Renal cortical epithelial cell (primary cell): ENCODE measurements at regions not wholly inside any gene's neighbourhood (a gene's known extent, or its start where the extent isn't known, plus 50 kb on each side); places are given as distances from the start of the nearest gene placed in this dataset.
"Not testable (repeated sequence)": the region's sequence is repeated elsewhere in the genome, so short reads cannot be mapped to it uniquely, and the experiment has no call there.

Source experiments
- DNase-seq: peaks from one replicate; pipeline ENCODE4 v3.0.0-alpha.2; 2011; ENCODE audit warnings: low read depth

DNA sequence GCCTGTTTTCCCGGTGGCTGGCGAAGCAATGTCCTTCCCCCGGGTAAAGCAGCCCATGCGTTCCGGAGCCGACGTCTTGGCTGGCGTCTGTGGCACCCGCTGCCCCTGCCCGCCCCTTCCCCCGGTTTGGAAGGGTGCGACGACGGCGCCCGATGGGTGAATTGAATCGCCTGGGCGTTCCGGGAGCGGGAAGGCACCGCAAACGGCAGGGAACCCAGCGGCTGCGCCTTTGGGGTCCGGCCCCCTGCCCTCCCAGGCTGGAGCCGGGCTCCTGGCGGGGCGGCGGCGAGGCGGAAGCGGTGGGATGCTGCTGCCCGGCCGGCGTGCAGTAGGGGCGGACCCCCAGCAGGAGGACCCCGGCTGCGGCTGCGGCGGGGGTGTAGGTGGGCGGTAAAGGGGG lies 123.6 kb upstream of the RHOU start:
- DNase-seq = not testable (repeated sequence)

DNA sequence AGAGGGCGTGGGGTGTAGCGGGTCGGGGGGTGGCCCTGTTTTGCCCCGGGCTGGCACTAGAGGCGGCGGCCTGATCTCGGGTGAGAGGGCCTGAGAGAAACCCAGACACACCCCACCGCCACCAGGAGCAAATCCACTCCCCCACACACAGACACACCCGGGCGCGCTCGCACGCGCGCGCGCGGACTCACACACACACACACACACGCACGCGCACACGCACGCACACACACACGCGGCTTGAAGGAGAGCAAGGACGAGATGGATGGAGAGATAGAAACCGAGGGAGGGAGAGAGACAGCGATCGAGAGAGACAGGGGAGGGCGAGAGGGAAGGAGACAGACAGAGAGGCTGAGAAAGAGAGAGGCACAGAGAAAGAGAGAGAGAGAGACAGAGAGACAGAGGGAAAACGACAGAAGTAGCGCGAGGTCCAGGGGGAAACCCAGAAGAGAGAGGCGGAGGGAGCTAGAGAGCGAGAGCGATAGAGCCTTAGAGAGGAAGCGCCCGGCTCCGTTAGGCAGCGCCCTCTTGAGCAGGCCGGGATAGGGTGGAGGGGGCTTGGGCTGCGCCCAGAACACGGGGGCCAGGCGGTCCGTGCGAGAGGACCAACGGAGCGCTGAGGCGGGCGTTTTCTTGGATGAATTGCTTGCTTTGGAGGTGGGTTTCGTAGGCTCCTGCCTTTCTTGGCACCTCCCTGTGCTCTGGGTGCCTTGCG lies 113.1 kb upstream of the RHOU start:
- not testable (repeated sequence) for DNase-seq

- not testable (repeated sequence) for DNase-seq
These were observed 108.8 kb upstream of the RHOU start for GRCh38 chr1:228626481-228626880.

DNA sequence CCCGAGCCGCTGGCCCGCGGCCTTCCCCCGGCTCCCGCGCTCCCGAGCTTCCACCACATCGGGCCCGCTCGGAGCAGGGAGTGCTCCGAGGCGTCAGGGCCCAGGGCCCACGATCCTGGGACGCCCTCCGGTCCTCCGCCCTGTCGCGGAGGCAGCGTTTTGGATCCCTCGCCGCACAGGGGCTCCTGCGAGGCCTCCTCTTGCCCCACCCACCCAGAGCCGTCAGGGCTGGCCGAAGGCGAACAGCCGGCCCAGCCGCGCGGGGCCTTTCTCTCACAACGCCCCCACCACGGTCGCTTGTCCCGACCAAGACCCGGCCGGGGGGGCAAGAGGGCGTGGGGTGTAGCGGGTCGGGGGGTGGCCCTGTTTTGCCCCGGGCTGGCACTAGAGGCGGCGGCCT lies 102.4 kb upstream of the RHOU start:
- DNase-seq = not testable (repeated sequence)

DNA sequence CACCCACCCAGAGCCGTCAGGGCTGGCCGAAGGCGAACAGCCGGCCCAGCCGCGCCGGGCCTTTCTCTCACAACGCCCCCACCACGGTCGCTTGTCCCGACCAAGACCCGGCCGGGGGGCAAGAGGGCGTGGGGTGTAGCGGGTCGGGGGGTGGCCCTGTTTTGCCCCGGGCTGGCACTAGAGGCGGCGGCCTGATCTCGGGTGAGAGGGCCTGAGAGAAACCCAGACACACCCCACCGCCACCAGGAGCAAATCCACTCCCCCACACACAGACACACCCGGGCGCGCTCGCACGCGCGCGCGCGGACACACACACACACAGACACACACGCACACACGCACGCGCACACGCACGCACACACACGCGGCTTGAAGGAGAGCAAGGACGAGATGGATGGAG lies 100.0 kb upstream of the RHOU start:
- not testable (repeated sequence) for DNase-seq

DNA sequence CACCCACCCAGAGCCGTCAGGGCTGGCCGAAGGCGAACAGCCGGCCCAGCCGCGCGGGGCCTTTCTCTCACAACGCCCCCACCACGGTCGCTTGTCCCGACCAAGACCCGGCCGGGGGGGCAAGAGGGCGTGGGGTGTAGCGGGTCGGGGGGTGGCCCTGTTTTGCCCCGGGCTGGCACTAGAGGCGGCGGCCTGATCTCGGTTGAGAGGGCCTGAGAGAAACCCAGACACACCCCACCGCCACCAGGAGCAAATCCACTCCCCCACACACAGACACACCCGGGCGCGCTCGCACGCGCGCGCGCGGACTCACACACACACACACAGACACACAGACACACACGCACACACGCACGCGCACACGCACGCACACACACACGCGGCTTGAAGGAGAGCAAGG lies 97.8 kb upstream of the RHOU start:
- not testable (repeated sequence) for DNase-seq

GRCh38 chr1:228646717-228647522 lies 88.4 kb upstream of the RHOU start:
- DNase-seq = no peak

DNA sequence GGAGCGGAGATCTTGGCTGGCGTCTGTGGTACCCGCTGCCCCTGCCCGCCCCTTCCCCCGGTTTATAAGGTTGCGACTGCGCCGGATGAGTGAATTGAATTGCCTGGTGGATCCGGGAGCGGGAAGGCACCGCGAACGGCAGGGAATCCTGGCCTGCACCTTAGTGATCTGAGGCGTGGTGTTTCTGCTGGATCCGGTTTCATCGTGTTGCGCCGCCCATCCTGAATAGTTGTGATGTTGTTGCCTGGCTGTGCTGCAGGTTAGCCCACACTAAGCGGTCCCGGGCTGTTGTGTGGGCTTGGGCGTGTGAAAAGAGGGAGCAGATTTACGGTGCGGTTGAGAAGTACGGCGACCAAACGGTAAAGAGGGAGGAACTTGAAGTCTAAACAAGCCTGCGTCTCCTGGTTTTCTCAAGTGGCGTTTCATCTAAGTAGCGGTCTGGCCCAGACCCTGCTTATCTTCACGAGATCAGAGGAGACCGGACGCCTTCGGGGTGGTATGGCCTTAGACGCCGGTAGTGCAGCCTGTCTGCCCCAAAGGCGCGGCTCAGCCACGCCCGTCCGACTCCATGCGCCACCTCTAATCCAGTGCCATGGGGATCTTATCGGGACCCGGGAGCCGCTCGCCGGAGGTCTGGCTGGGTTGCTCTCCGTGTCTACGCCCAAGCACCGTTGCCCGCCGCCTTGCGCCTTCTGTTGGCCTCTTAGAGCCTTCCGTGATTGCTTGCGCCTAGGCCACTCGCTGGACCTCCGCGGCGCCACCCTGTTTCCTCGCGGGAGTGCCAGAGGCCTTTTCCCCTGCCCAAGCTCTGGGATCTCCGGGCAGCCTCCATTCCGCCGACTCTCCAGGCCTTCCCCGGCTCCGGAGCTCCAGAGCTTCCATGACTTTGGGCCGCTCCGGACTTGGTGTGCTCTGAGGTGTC lies 87.5 kb upstream of the RHOU start:
- peak; percentile 15 for DNase-seq

DNA sequence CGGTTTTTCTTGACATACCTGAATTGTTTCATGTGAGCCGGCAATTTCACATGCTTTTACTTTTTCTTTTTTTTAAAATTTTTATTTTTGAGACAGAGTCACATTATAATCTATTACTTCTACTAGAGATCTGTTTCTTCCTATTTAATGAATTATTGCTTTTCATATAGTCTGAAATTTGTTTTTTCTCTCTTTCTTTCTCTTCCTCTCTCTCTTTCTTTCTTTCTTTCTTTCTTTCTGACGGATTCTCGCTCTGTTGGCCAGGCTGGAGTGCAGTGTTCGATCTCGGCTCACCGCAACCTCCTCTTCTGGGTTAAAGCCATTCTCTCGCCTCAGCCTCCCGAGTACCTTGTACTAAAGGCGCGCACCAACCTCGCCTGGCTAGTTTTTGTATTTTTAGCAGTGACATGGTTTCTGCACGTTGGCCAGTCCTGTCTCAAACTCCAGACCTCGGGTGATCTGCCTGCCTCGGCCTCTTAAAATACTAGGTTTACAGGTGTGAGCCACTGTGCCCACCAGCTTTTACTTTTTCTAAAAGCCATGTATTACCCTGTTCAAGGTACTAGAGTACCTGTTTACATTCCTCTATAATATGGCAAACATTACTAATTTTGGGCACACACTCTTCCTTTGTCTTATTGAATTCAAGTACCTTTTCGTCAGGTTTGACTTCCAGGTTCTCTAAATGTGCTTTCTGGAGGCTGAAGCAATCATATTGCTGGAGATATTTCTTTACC lies 86.5 kb upstream of the RHOU start:
- DNase-seq = no peak

DNA sequence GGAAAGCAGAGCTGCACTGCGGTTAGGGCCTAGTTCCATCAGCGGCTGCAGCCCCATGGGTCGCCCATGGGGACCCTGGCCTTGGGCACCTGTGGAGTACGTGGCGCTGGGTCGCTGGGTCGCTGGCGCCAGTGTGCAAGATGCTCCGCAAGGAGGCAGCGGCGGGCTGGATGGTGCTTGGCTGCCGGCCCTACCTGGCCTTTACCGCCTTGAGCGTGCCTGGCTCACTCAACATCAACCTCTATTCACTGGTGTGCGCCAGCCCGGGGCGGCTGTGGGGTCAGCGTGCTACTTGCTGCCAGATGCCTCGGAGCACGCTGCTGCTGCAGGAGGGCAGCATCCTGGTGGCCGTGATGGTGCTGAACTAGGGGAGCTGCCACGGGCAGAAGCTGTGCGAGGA lies 85.1 kb upstream of the RHOU start:
- DNase-seq = no peak

GRCh38 chr1:228650946-228651345 lies 84.3 kb upstream of the RHOU start:
- no peak for DNase-seq

- DNase-seq = no peak
These were observed 83.2 kb upstream of the RHOU start for GRCh38 chr1:228652116-228652515.

GRCh38 chr1:228653057-228653456 lies 82.2 kb upstream of the RHOU start:
- not testable (repeated sequence) for DNase-seq

- no peak for DNase-seq
These were observed 81.5 kb upstream of the RHOU start for GRCh38 chr1:228653748-228654147.

DNA sequence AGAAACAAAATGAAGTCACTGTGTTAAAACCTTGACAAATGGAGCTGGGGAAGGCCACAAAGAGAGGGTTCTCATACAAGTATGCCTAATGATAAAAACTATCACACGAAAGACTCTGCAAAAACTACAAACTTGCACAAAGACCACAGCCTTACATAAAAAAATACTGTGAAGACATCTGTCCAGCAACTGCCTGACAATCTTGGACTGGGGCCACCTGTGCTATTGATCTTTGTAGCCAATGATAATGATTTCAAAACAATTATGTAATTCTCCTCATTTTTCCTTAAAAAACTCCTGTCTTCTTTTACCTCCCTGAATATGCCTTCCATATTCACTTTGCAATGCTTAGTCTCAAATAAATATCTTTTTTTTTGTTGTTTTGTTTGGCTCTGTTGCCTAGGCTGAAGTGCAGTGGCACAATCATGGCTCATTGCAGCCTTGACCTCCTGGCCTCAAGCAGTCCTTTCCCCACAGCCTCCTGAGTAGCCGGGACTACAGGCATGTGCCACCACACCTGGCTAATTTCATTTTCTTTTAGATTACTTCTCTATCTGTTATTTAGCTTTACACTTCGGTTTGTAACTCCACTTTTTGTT lies 79.4 kb upstream of the RHOU start:
- no peak for DNase-seq

- DNase-seq = not testable (repeated sequence)
These were observed 73.1 kb upstream of the RHOU start for GRCh38 chr1:228662007-228662689.

GRCh38 chr1:228664399-228664914 lies 70.8 kb upstream of the RHOU start:
- DNase-seq = peak; percentile 59

GRCh38 chr1:228666686-228667623 lies 68.3 kb upstream of the RHOU start:
- DNase-seq = no peak
